ENCODE measurements at regions not wholly inside any gene's neighbourhood (a gene's known extent, or its start where the extent isn't known, plus 50 kb on each side); places are given as distances from the start of the nearest gene placed in this dataset.

DNA sequence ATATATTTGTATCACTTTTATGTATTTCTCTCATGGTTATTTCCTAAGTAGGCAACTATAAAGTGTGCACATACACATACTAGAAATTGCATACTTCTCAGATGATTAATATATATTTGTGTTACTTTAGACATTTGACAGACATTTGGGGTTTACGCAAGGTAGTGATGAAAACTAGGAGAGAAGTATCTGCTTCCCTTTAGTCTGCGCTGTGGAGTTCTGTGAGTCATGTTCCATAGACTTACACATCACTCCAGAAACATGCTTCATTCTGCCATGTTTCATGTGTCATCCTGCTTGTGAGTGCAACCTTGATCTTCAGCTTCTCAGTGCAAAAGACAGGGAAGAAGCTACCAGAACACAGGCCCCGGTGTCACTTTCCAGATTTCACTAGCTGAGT is 200.7 kb upstream of the BMP2 start:
- TF ChIP-seq, protein P1, sequence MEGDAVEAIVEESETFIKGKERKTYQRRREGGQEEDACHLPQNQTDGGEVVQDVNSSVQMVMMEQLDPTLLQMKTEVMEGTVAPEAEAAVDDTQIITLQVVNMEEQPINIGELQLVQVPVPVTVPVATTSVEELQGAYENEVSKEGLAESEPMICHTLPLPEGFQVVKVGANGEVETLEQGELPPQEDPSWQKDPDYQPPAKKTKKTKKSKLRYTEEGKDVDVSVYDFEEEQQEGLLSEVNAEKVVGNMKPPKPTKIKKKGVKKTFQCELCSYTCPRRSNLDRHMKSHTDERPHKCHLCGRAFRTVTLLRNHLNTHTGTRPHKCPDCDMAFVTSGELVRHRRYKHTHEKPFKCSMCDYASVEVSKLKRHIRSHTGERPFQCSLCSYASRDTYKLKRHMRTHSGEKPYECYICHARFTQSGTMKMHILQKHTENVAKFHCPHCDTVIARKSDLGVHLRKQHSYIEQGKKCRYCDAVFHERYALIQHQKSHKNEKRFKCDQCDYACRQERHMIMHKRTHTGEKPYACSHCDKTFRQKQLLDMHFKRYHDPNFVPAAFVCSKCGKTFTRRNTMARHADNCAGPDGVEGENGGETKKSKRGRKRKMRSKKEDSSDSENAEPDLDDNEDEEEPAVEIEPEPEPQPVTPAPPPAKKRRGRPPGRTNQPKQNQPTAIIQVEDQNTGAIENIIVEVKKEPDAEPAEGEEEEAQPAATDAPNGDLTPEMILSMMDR (IDR thresholded peaks at IDR 0.05; ENCODE audit: insufficient read depth, low read length) = no peak
- no peak for TF ChIP-seq POLR2AphosphoS5 (IDR thresholded peaks at IDR 0.05; ENCODE audit: low read depth)
- TF ChIP-seq GABPA (IDR thresholded peaks at IDR 0.05; ENCODE audit: low read depth) = no peak
- TF ChIP-seq, protein P2, sequence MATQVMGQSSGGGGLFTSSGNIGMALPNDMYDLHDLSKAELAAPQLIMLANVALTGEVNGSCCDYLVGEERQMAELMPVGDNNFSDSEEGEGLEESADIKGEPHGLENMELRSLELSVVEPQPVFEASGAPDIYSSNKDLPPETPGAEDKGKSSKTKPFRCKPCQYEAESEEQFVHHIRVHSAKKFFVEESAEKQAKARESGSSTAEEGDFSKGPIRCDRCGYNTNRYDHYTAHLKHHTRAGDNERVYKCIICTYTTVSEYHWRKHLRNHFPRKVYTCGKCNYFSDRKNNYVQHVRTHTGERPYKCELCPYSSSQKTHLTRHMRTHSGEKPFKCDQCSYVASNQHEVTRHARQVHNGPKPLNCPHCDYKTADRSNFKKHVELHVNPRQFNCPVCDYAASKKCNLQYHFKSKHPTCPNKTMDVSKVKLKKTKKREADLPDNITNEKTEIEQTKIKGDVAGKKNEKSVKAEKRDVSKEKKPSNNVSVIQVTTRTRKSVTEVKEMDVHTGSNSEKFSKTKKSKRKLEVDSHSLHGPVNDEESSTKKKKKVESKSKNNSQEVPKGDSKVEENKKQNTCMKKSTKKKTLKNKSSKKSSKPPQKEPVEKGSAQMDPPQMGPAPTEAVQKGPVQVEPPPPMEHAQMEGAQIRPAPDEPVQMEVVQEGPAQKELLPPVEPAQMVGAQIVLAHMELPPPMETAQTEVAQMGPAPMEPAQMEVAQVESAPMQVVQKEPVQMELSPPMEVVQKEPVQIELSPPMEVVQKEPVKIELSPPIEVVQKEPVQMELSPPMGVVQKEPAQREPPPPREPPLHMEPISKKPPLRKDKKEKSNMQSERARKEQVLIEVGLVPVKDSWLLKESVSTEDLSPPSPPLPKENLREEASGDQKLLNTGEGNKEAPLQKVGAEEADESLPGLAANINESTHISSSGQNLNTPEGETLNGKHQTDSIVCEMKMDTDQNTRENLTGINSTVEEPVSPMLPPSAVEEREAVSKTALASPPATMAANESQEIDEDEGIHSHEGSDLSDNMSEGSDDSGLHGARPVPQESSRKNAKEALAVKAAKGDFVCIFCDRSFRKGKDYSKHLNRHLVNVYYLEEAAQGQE (IDR thresholded peaks at IDR 0.05; ENCODE audit: insufficient replicate concordance, low read depth) = no peak

Measured in HL-60 (cell line).